SK-N-SH (cell line): ENCODE measurements at regions not wholly inside any gene's neighbourhood (a gene's known extent, or its start where the extent isn't known, plus 50 kb on each side); places are given as distances from the start of the nearest gene placed in this dataset.

Experiments used
- CTCF ChIA-PET: fragments of 300-600, 350-600 bp; formaldehyde crosslinking; extraction: SDS; loops from one replicate; lab custom pipeline; 2021; lab: Yijun Ruan, JAX
- POLR2A ChIA-PET: fragments of 350-600 bp; sonication (Branson Sonifier 250); formaldehyde crosslinking; extraction: SDS; loops from one replicate; lab custom pipeline; 2020; ENCODE audit warnings: antibody characterized with exemption, inconsistent platforms; lab: Yijun Ruan, JAX
- DNase-seq: peaks from one replicate; pipeline ENCODE4 v3.0.0; 2012
- H2AFZ ChIP-seq: fragments of 200-600 bp; sonication (generic); 2 replicates; pipeline ENCODE4 v1.8.1; 2016; ENCODE audit warnings: antibody characterized with exemption, mild to moderate bottlenecking, low read depth
- H3F3A ChIP-seq: fragments of 200-600 bp; sonication (generic); replicated peaks from 2 replicates; pipeline ENCODE3; 2016; ENCODE audit warnings: antibody characterized with exemption, mild to moderate bottlenecking; ENCODE audit not compliant: insufficient read depth
- H3K27ac ChIP-seq, 2 experiments: fragments of 200-500 bp in 1 of 2; fragments of 200-600 bp in 1 of 2; sonication (Bioruptor generic) in 1 of 2; sonication (generic), shearing (Covaris generic) in 1 of 2; 2 replicates each; pipeline versions ENCODE4 v1.5.1 to v1.6.1; 2014 to 2016; ENCODE audit warnings: low read depth in 2 of 2, inconsistent platforms in 1 of 2, low read length in 1 of 2, mild to moderate bottlenecking in 1 of 2, mixed read lengths in 1 of 2
- H3K27me3 ChIP-seq: fragments of 200-600 bp; sonication (generic), shearing (Covaris generic); 2 replicates; pipeline ENCODE4 v1.6.1; 2016; ENCODE audit warnings: mixed run types; ENCODE audit not compliant: insufficient read depth
- H3K36me3 ChIP-seq, 2 experiments: fragments of 200-500 bp in 1 of 2; fragments of 200-600 bp in 1 of 2; sonication (Bioruptor generic) in 1 of 2; sonication (generic) in 1 of 2; replicated peaks in 1 of 2; 2 replicates each; pipeline versions ENCODE3 to v1.5.1; 2014 to 2016; ENCODE audit warnings: low read length in 1 of 2, mild to moderate bottlenecking in 1 of 2; ENCODE audit not compliant: insufficient read depth in 2 of 2, control insufficient read depth in 1 of 2
- H3K4me1 ChIP-seq, 2 experiments: fragments of 200-500 bp in 1 of 2; fragments of 200-600 bp in 1 of 2; sonication (Bioruptor generic) in 1 of 2; sonication (generic), shearing (Covaris generic) in 1 of 2; 2 replicates each; pipeline versions ENCODE4 v1.5.1 to v1.6.1; 2014 to 2016; ENCODE audit warnings: low read depth in 1 of 2, low read length in 1 of 2, mixed run types in 1 of 2; ENCODE audit not compliant: insufficient read depth in 2 of 2, control insufficient read depth in 1 of 2
- H3K4me2 ChIP-seq: fragments of 200-600 bp; sonication (generic), shearing (Covaris generic); 2 replicates; pipeline ENCODE4 v1.6.1; 2017; ENCODE audit warnings: mixed run types
- H3K4me3 ChIP-seq, 2 experiments: fragments of 200-500 bp in 1 of 2; fragments of 200-600 bp in 1 of 2; sonication (Bioruptor generic) in 1 of 2; sonication (generic), shearing (Covaris generic) in 1 of 2; 2 replicates each; pipeline versions ENCODE4 v1.5.1 to v1.8.1; 2014 to 2016; ENCODE audit warnings: low read depth in 2 of 2, inconsistent platforms in 1 of 2, low read length in 1 of 2, mild to moderate bottlenecking in 1 of 2, mixed read lengths in 1 of 2, moderate library complexity in 1 of 2
- H3K79me2 ChIP-seq: fragments of 200-600 bp; sonication (generic); 2 replicates; pipeline ENCODE4 v1.8.1; 2017; ENCODE audit warnings: mild to moderate bottlenecking; ENCODE audit not compliant: insufficient read depth
- H3K9ac ChIP-seq: fragments of 200-600 bp; sonication (generic); 2 replicates; pipeline ENCODE4 v1.6.1; 2017; ENCODE audit warnings: mixed run types
- H3K9me2 ChIP-seq: fragments of 200-600 bp; sonication (generic); 2 replicates; pipeline ENCODE4 v1.6.1; 2017; ENCODE audit warnings: mixed run types
- H3K9me3 ChIP-seq: fragments of 200-600 bp; sonication (generic); 2 replicates; pipeline ENCODE4 v1.6.1; 2017; ENCODE audit warnings: mixed run types, mild to moderate bottlenecking, moderate library complexity
- H4K20me1 ChIP-seq: fragments of 200-600 bp; sonication (generic); 2 replicates; pipeline ENCODE4 v1.6.1; 2017; ENCODE audit warnings: mild to moderate bottlenecking, mixed run types; ENCODE audit not compliant: insufficient read depth
- CHD2 ChIP-seq: fragments of 150-350 bp; IDR thresholded peaks from 2 replicates; pipeline ENCODE4 v1.6.1; 2018; ENCODE audit warnings: low read length; ENCODE audit not compliant: partially characterized antibody
- EZH2phosphoT487 ChIP-seq: fragments of 200-600 bp; sonication (generic); IDR thresholded peaks from 2 replicates; pipeline ENCODE4 v1.6.1; 2017; ENCODE audit warnings: low read depth, mixed run types, mild to moderate bottlenecking, antibody characterized with exemption, moderate library complexity, borderline replicate concordance
- FOSL2 ChIP-seq: IDR thresholded peaks from 2 replicates; pipeline ENCODE4 v1.4.0; 2012; ENCODE audit warnings: low read depth, mild to moderate bottlenecking, moderate library complexity, borderline replicate concordance
- FOXM1 ChIP-seq: IDR thresholded peaks from 2 replicates; pipeline ENCODE4 v1.4.0; 2012; ENCODE audit warnings: low read depth, mild to moderate bottlenecking
- GABPA ChIP-seq: IDR thresholded peaks from 2 replicates; pipeline ENCODE4 v1.4.0; 2012; ENCODE audit warnings: low read depth, mild to moderate bottlenecking
- IRF3 ChIP-seq: fragments of 150-350 bp; IDR thresholded peaks from 2 replicates; pipeline ENCODE4 v1.6.1; 2016; ENCODE audit warnings: mild to moderate bottlenecking, low read depth, low read length
- JUND ChIP-seq: IDR thresholded peaks from 2 replicates; pipeline ENCODE4 v1.4.0; 2012
- NRF1 ChIP-seq: IDR thresholded peaks from 2 replicates; pipeline ENCODE4 v1.6.1; 2012; ENCODE audit warnings: low read depth, mild to moderate bottlenecking, low read length
- PBX3 ChIP-seq: IDR thresholded peaks from 2 replicates; pipeline ENCODE4; 2012
- RCOR1 ChIP-seq: fragments of 150-350 bp; IDR thresholded peaks from 2 replicates; pipeline ENCODE4 v1.6.1; 2017; ENCODE audit warnings: antibody characterized with exemption, low read length
- REST ChIP-seq: IDR thresholded peaks from 2 replicates; pipeline ENCODE4 v1.6.1; 2012; ENCODE audit warnings: mild to moderate bottlenecking, low read depth, low read length, moderate library complexity
- RFX5 ChIP-seq: IDR thresholded peaks from 2 replicates; pipeline ENCODE4 v1.6.1; 2012; ENCODE audit warnings: mild to moderate bottlenecking, improper control_type of control experiment, low read length
- SIN3A ChIP-seq: IDR thresholded peaks from 2 replicates; pipeline ENCODE4 v1.6.1; 2012; ENCODE audit warnings: low read depth, mild to moderate bottlenecking, low read length, moderate library complexity, borderline replicate concordance
- TAF1 ChIP-seq: IDR thresholded peaks from 2 replicates; pipeline ENCODE4 v1.6.1; 2012; ENCODE audit warnings: low read depth, mild to moderate bottlenecking, low read length, moderate library complexity, borderline replicate concordance
- USF1 ChIP-seq: IDR thresholded peaks from 2 replicates; pipeline ENCODE4 v1.4.0; 2012; ENCODE audit warnings: low read depth, borderline replicate concordance
- USF2 ChIP-seq: fragments of 150-350 bp; IDR thresholded peaks from 2 replicates; pipeline ENCODE4 v1.6.1; 2017; ENCODE audit warnings: antibody characterized with exemption, low read length, low read depth, borderline replicate concordance
- WGBS: methylation state at CpG from one replicate; pipeline ENCODE4 v1.1.6; 2017; ENCODE audit warnings: low lambda C conversion rate; 5-methylcytosine and 5-hydroxymethylcytosine counted together

- TF ChIP-seq REST (no peak), SIN3A (no peak), TAF1 (no peak)
Measured at GRCh38 chr10:53079283-53079682, 306.7 kb upstream of the MBL2 start (continued).

GRCh38 chr10:53076948-53077347 lies 304.4 kb upstream of the MBL2 start:
- POLR2A ChIA-PET: no interaction called here
- Histone ChIP-seq H3K9me2 (no peaks in the 10 kb centered on the region), H3K4me2 (no peak overlapping the region), H3K36me3 (no peaks in the 10 kb centered on the region), H3K4me3 (no peak overlapping the region), H3K27me3 (no peaks in the 10 kb centered on the region), H3K27ac (no peak overlapping the region), H2AFZ (no peak overlapping the region), H3K9me3 (no peaks in the 10 kb centered on the region)
- no peak for DNase-seq
- whole genome bisulfite sequencing: 9% methylated on average over 2 of the region's 2 CpGs
- TF ChIP-seq TAF1: no peak
- no peak for TF ChIP-seq RCOR1
- TF ChIP-seq USF1: no peak
- no peak for TF ChIP-seq FOXM1
- TF ChIP-seq RFX5: no peak
- no peak for TF ChIP-seq IRF3
- TF ChIP-seq PBX3: no peak
- no peak for TF ChIP-seq NRF1
- TF ChIP-seq CHD2: no peak
- TF ChIP-seq EZH2phosphoT487: no peak
- no peak for TF ChIP-seq FOSL2
- TF ChIP-seq GABPA: no peak
- TF ChIP-seq USF2: no peak
- no peak for TF ChIP-seq JUND
- TF ChIP-seq, all 33 proteins: peak for 0
- H3K9ac ChIP-seq: no peak overlapping the region
- no peaks in the 10 kb centered on the region for H3F3A ChIP-seq
- H3K79me2 ChIP-seq: no peaks in the 10 kb centered on the region
- H4K20me1 ChIP-seq: no peaks in the 10 kb centered on the region
- CTCF ChIA-PET: no interaction called here
- no peaks in the 10 kb centered on the region for H3K4me1 ChIP-seq
